ENCODE measurements at regions not wholly inside any gene's neighbourhood (a gene's known extent, or its start where the extent isn't known, plus 50 kb on each side); places are given as distances from the start of the nearest gene placed in this dataset.

GRCh38 chr7:111640416-111640815 lies 78.1 kb upstream of the IMMP2L start:
- TF ChIP-seq CTCF (IDR thresholded peaks at IDR 0.05) (no peak), POLR2A (IDR thresholded peaks at IDR 0.05) (no peak)

Data from sigmoid colon (tissue), 3 donors.